Fibroblast of lung (primary cell): ENCODE measurements at regions not wholly inside any gene's neighbourhood (a gene's known extent, or its start where the extent isn't known, plus 50 kb on each side); places are given as distances from the start of the nearest gene placed in this dataset.

ENCODE experiments used
- DNase-seq, 2 donors: peaks; one replicate each; pipeline versions ENCODE4 v3.0.0 to v3.0.0-alpha.2; 2010; ENCODE audit warnings: low read depth in 2 of 2
- H2AFZ ChIP-seq: 2 replicates; pipeline ENCODE4 v1.5.1; 2012; ENCODE audit warnings: low read length, control low read depth, inconsistent platforms
- H3K27ac ChIP-seq: 2 replicates; pipeline ENCODE4 v1.5.1; 2011; ENCODE audit warnings: low read length, control low read depth; ENCODE audit not compliant: insufficient read depth
- H3K27me3 ChIP-seq: 2 replicates; pipeline ENCODE4 v1.5.1; 2011; ENCODE audit warnings: mild to moderate bottlenecking, low read length; ENCODE audit not compliant: control insufficient read depth, insufficient read depth
- H3K36me3 ChIP-seq: 2 replicates; pipeline ENCODE4 v1.5.1; 2011; ENCODE audit warnings: low read length; ENCODE audit not compliant: control insufficient read depth, insufficient read depth
- H3K4me1 ChIP-seq: 2 replicates; pipeline ENCODE4 v1.5.1; 2011; ENCODE audit warnings: low read length; ENCODE audit not compliant: control insufficient read depth, insufficient read depth; ENCODE audit errors: extremely low read depth
- H3K4me2 ChIP-seq: 2 replicates; pipeline ENCODE4 v1.5.1; 2011; ENCODE audit warnings: low read length, control low read depth; ENCODE audit not compliant: insufficient read depth; ENCODE audit errors: extremely low read depth
- H3K4me3 ChIP-seq, 4 experiments: fragments of 200-600 bp in 1 of 4; sonication (generic) in 1 of 4; replicated peaks in 1 of 4; 2 replicates each; pipeline ENCODE4 v1.5.1; 2011 to 2016; ENCODE audit warnings: low read length in 4 of 4, low read depth in 3 of 4, mild to moderate bottlenecking in 3 of 4, control low read depth in 2 of 4, inconsistent platforms in 1 of 4, mixed read lengths in 1 of 4; ENCODE audit not compliant: insufficient read depth in 1 of 4; ENCODE audit errors: control extremely low read depth in 1 of 4
- H3K79me2 ChIP-seq: 2 replicates; pipeline ENCODE4 v1.5.1; 2012; ENCODE audit warnings: mild to moderate bottlenecking, low read length, inconsistent platforms; ENCODE audit not compliant: control insufficient read depth, insufficient read depth
- H3K9ac ChIP-seq: 2 replicates; pipeline ENCODE4 v1.5.1; 2011; ENCODE audit warnings: mild to moderate bottlenecking, low read length, control low read depth; ENCODE audit not compliant: insufficient read depth
- H3K9me3 ChIP-seq: 2 replicates; pipeline ENCODE4 v1.5.1; 2012; ENCODE audit warnings: low read depth, low read length; ENCODE audit not compliant: control insufficient read depth, insufficient read depth
- H4K20me1 ChIP-seq: 2 replicates; pipeline ENCODE4 v1.5.1; 2011; ENCODE audit warnings: low read length; ENCODE audit not compliant: control insufficient read depth, insufficient read depth; ENCODE audit errors: extremely low read depth
- CTCF ChIP-seq, 2 donors: IDR thresholded peaks in 1 of 2; conservative IDR thresholded peaks in 1 of 2; 1 replicate in 1 of 2; 2 replicates in 1 of 2; pipeline ENCODE4 v1.5.1; 2011 to 2012; ENCODE audit warnings: low read length in 2 of 2, control low read depth in 1 of 2, inconsistent platforms in 1 of 2, low read depth in 1 of 2, mild to moderate bottlenecking in 1 of 2
- EZH2 ChIP-seq: IDR thresholded peaks from 2 replicates; pipeline ENCODE4 v1.5.1; 2012; ENCODE audit warnings: low read length, control low read depth, mild to moderate bottlenecking; ENCODE audit errors: missing control alignments

- no peaks in the 10 kb centered on the region for H3K27me3 ChIP-seq
- no peak overlapping the region for H3K27ac ChIP-seq
- no peak overlapping the region for H3K4me3 ChIP-seq
- no peak overlapping the region for H2AFZ ChIP-seq
- H3K9ac ChIP-seq = no peak overlapping the region
- H3K9me3 ChIP-seq = no peaks in the 10 kb centered on the region
- no peak for DNase-seq
- no peak for TF ChIP-seq CTCF (conservative IDR thresholded peaks at IDR 0.05 in 1 of 2, IDR thresholded peaks at IDR 0.05 in 1 of 2; ENCODE audit: low read depth in 1 of 2, low read length in 2 of 2)
- TF ChIP-seq EZH2 = no peak
- H3K79me2 ChIP-seq = no peaks in the 10 kb centered on the region
- H3K36me3 ChIP-seq = no peaks in the 10 kb centered on the region
- no peaks in the 10 kb centered on the region for H3K4me1 ChIP-seq
- H3K4me2 ChIP-seq = no peak overlapping the region
- no peaks in the 10 kb centered on the region for H4K20me1 ChIP-seq
Observed at GRCh38 chr6:80832337-80832736, 725.9 kb downstream of the BCKDHB start.

- Histone ChIP-seq H3K79me2 (no peaks in the 10 kb centered on the region), H3K9ac (no peak overlapping the region), H4K20me1 (no peaks in the 10 kb centered on the region), H3K4me3 (no peak overlapping the region), H2AFZ (no peak overlapping the region), H3K27me3 (no peaks in the 10 kb centered on the region), H3K4me1 (no peaks in the 10 kb centered on the region), H3K9me3 (no peaks in the 10 kb centered on the region), H3K36me3 (no peaks in the 10 kb centered on the region), H3K4me2 (no peak overlapping the region), H3K27ac (no peak overlapping the region)
- no peak for DNase-seq
- no peak for TF ChIP-seq CTCF (conservative IDR thresholded peaks at IDR 0.05 in 1 of 2, IDR thresholded peaks at IDR 0.05 in 1 of 2; ENCODE audit: low read depth in 1 of 2, low read length in 2 of 2)
- no peak for TF ChIP-seq EZH2
Observed at GRCh38 chr6:80793411-80793810, 686.9 kb downstream of the BCKDHB start.

GRCh38 chr6:80792151-80792550 is 685.7 kb downstream of the BCKDHB start:
- Histone ChIP-seq H2AFZ (no peak overlapping the region), H3K79me2 (no peaks in the 10 kb centered on the region), H3K27ac (no peak overlapping the region), H3K4me2 (no peak overlapping the region), H3K4me1 (no peaks in the 10 kb centered on the region), H3K4me3 (no peak overlapping the region), H3K27me3 (no peaks in the 10 kb centered on the region), H4K20me1 (no peaks in the 10 kb centered on the region), H3K9ac (no peak overlapping the region), H3K36me3 (no peaks in the 10 kb centered on the region), H3K9me3 (no peaks in the 10 kb centered on the region)
- DNase-seq = no peak
- TF ChIP-seq EZH2 (no peak), CTCF (conservative IDR thresholded peaks at IDR 0.05 in 1 of 2, IDR thresholded peaks at IDR 0.05 in 1 of 2; ENCODE audit: low read depth in 1 of 2, low read length in 2 of 2) (no peak)
